ENCODE measurements at regions not wholly inside any gene's neighbourhood (a gene's known extent, or its start where the extent isn't known, plus 50 kb on each side); places are given as distances from the start of the nearest gene placed in this dataset.

DNA sequence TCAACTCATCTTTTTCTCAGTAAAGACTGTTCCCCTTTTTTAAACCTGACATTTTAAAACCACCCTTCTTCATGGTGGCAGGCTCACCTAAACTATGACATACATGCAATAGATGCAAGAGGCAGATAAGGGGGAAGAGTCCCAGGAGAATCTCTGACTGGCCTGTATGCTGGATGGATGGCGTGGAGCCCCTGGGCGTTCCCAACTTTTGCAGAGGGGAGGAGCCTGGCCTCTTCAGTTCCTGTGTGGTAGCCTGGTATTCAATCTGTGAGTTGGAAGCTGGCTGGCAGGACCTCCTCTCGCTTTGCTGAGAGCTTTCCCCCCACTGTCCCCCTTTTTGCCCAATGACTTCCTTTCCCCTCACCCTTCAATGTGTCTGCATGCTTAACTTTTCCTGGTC is 217.6 kb upstream of the CA10 start:
- TF ChIP-seq EZH2 (IDR thresholded peaks at IDR 0.05; ENCODE audit: low read depth): no peak
- TF ChIP-seq, protein P1, sequence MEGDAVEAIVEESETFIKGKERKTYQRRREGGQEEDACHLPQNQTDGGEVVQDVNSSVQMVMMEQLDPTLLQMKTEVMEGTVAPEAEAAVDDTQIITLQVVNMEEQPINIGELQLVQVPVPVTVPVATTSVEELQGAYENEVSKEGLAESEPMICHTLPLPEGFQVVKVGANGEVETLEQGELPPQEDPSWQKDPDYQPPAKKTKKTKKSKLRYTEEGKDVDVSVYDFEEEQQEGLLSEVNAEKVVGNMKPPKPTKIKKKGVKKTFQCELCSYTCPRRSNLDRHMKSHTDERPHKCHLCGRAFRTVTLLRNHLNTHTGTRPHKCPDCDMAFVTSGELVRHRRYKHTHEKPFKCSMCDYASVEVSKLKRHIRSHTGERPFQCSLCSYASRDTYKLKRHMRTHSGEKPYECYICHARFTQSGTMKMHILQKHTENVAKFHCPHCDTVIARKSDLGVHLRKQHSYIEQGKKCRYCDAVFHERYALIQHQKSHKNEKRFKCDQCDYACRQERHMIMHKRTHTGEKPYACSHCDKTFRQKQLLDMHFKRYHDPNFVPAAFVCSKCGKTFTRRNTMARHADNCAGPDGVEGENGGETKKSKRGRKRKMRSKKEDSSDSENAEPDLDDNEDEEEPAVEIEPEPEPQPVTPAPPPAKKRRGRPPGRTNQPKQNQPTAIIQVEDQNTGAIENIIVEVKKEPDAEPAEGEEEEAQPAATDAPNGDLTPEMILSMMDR (conservative IDR thresholded peaks at IDR 0.05): no peak
